ENCODE measurements at regions not wholly inside any gene's neighbourhood (a gene's known extent, or its start where the extent isn't known, plus 50 kb on each side); places are given as distances from the start of the nearest gene placed in this dataset.

GRCh38 chr1:25167269-25168192 is 64.8 kb downstream of the SYF2 start (continued):
- TF ChIP-seq ZNF329 (CRISPR knock-in tag; IDR thresholded peaks at IDR 0.05; ENCODE audit: low read depth), result no peak
- TF ChIP-seq HBP1 (CRISPR knock-in tag; IDR thresholded peaks at IDR 0.05; ENCODE audit: low read depth), result no peak
- TF ChIP-seq ATF2 (CRISPR knock-in tag; IDR thresholded peaks at IDR 0.05), result peak; percentile 13; the same call in 1 of the 2 replicates
- no peak for TF ChIP-seq FOXJ3 (CRISPR knock-in tag; IDR thresholded peaks at IDR 0.05; ENCODE audit: borderline replicate concordance)
- TF ChIP-seq ZFP41 (CRISPR knock-in tag; IDR thresholded peaks at IDR 0.05; ENCODE audit: borderline replicate concordance), result 0 out of 2 replicates have a peak, but pooled peaks have one; percentile 54
- no peak for TF ChIP-seq ZNF558 (CRISPR knock-in tag; IDR thresholded peaks at IDR 0.05; ENCODE audit: borderline replicate concordance)
- no peak for TF ChIP-seq JARID2 (CRISPR knock-in tag; IDR thresholded peaks at IDR 0.05; ENCODE audit: insufficient replicate concordance)
- TF ChIP-seq ZNF33B (CRISPR knock-in tag; IDR thresholded peaks at IDR 0.05), result no peak
- peak; percentile 79; the same call in 1 of the 2 replicates for TF ChIP-seq NFKB2 (CRISPR knock-in tag; IDR thresholded peaks at IDR 0.05; ENCODE audit: borderline replicate concordance)
- TF ChIP-seq ZHX1 (CRISPR knock-in tag; IDR thresholded peaks at IDR 0.05; ENCODE audit: low read depth), result 0 out of 2 replicates have a peak, but pooled peaks have one; percentile 41
- no peak for TF ChIP-seq ZSCAN30 (CRISPR knock-in tag; IDR thresholded peaks at IDR 0.05)
- TF ChIP-seq ZNF275 (CRISPR knock-in tag; IDR thresholded peaks at IDR 0.05; ENCODE audit: borderline replicate concordance), result no peak
- 0 out of 2 replicates have a peak, but pooled peaks have one; percentile 29 for TF ChIP-seq ZNF800 (CRISPR knock-in tag; IDR thresholded peaks at IDR 0.05)
- TF ChIP-seq RAD21 (CRISPR knock-in tag; IDR thresholded peaks at IDR 0.05), result 0 out of 2 replicates have a peak, but pooled peaks have one; percentile 5
- TF ChIP-seq HNRNPL (IDR thresholded peaks at IDR 0.05; ENCODE audit: low read depth, low read length), result peak; percentile 98
- no peak for TF ChIP-seq ZNF124 (CRISPR knock-in tag; IDR thresholded peaks at IDR 0.05)

All from HepG2 (cell line).